Activated T-cell treated with anti-CD3 and anti-CD28 coated beads for 4 hours (primary cell): ENCODE measurements at regions not wholly inside any gene's neighbourhood (a gene's known extent, or its start where the extent isn't known, plus 50 kb on each side); places are given as distances from the start of the nearest gene placed in this dataset.

Source experiments
- DNase-seq: peaks from one replicate; pipeline ENCODE4 v3.0.0-alpha.2; 2020

DNA sequence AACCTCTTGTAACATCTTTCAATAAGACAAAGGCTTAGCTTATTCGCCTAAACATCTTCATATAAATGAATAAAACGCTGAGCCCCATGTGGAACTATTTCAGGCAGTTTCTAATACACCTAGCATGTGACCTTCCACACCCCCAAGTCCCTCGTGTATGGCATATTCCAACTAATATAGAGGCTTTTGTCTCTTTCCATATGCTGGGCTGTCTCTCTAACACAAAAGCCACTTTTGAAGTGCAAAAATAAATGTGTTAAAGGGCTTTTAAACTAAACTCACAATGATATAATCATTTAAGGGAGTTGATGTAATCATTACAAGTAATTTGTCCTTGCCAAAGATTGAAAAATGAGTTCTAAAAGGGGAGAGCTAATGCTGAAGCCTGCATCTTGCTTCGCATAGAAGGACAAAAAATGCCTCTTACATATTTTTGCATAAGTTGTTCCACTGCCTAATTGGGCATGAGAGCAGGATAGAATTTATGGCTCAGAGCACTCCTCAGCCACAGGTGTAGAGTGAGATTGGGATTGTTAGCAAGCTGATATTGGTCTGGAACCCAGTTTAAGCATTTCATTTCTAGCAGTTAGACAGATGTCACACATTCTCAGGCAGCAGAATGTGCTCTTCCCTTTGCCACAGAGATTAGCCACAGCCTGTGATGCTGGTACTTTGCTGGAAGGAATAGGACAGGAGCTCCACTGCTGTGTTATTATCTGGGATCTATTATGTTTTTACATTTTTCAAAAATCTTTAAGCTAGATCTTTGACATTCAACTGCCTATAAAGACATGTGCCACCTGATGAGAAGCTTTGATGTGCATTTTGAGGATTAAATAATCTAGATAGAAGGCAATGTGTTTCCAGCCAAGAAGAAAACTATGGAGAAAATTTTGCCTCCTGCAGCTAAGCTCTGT, 1044.4 kb downstream of the ADGRL2 start:
- no peak for DNase-seq

DNA sequence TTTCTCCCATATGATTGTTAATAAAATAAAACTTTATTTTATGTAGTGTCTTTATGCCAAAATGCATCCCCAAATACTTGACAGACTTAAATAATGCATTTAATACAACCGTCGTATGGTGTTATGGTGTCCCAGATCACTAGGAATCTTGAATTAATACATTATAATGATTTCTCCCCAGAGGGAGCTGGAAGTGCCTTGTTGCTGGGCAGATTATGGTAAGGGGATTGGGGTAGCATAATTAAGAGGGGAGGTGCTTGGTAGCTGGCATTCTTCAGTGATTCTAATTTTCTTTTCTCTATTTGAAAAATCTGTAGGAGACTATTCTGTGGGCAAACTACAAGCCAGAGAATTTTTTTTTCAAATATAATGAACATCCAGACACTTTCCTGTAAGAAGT, 1043.7 kb downstream of the ADGRL2 start:
- DNase-seq: no peak

DNA sequence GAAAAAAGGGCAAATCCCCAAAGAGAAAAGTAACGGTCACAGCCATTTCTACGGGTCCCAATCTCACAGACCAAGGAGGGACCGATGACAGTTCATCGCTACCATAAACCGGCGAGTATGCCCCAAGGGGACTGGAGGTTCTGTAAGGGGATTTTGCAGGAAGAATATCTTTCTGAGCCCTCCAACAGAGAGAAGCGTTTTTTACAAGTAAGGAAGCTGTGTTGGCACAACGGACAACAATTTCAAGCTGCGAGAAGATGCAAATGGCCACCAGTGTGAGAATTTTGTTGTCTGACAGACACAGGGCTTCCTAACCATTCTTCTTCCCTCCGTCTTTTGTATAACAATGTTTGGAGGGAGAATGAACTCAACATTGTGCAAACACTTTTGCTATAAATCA, 1043.1 kb downstream of the ADGRL2 start:
- no peak for DNase-seq

DNA sequence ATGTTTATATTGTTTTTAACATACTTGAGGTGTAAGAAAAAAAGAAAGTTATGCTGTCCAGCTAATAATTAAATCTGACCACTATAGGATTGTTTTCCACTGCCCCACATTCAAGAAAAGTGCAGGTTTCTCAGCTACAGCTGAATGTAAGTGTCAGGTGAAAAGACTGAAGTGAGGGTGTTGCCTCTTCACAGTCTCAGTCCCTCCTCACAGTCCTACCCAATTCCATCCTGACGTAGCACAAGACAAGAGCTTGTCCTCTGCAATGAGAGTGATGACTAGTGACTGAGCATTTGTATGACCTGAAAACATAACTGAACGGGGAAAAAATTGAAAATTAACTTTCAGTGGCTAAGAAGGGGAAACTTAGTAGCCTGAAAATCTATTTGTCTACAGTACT, 1039.5 kb downstream of the ADGRL2 start:
- no peak for DNase-seq

DNA sequence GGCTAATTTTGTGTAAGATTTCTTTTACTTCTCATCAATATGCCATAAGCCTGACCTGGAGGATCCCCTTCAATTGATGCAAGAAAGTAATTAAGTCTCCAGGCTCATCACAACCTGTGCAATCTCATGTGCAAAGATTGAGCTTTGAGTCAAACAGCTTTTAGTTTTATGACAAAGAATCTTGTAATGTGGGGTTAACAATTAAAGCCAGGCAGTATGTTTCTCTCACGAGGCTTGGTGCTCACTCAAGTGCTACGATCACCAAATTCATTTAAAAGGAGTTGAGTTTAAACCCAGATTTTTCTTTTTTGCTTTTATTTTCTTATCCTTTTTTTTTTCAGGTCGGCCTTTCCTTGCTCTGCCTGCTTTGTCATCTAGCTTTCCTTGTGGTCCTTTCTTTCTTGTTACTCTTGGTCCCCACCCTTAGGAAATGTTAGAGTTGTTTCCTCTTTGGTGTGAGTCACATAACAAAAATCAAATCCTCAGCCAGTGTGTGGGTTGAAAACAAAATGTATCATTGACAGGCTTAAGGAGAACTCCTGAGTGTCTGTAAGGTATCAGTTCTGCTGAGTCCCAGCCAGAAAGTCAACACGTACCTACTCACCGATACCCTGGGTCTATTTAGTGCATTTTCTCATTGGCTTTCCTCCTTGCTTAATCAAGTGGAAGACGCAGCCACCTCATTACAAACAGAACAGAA, 1037.2 kb downstream of the ADGRL2 start:
- DNase-seq: no peak

DNA sequence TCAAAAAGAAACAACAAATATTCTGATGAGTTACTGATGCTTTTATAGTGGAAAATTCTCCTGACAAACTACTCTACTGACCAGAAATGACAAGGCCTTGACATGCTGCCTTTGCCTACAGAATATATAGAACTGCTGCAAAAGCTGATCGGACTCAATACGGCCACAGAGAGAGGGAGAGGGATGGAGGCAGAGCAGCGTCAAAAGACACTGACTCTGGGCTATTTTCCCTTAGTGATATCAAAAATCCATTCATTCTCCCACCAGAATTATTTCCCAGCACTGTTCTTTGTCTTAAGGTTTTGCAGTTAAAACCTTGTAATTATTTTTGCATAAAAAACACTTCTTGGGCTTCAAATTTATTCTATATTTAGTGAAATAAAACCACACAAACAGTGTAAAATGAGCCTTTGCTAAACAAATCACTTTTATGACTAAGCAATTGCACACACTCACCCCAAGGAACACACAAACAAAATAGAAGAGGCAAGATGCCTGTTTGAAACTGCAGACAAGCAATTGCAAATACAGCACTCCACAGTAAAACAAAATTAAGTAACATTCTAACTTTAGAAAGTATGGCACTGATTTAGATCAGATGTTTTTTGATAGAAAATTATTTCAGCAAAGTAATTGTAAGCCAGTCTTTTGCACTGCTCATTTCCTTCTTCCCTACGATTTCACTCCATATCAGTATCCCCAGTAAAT, 1036.4 kb downstream of the ADGRL2 start:
- no peak for DNase-seq

DNA sequence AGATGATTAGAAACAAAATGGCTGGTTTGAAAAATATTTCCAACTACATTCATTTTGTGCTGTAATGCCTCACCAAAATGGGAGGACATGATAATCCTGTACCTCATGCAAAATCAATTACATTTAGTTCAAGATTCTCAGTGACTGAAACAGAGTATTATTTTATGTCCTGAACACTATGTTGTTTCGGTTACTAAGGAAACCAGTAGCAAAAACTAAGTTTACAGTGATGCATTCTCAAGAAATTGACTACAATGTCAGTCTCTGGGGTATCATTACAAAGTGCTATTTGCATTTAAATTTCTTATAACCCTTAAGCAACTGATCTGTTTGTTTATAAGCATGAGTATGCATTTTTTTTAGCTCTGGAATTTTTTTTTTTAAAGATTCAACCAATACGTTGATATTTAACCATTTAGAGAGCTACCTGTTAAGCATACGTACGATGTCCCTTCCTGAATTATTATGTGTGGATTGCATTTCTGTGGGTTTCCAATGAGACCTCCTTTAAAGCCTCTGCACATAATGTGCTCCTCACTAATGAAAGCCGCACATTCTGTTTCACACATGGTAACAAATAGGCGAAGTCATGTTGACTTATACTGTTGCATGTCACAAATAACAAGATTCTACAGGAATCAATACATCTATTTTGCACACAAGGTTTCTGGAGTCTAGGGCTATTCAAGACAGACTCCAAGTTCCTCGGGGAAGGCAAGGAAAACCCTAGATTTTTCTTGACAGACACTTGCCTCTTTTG, 1035.7 kb downstream of the ADGRL2 start:
- DNase-seq: no peak

DNA sequence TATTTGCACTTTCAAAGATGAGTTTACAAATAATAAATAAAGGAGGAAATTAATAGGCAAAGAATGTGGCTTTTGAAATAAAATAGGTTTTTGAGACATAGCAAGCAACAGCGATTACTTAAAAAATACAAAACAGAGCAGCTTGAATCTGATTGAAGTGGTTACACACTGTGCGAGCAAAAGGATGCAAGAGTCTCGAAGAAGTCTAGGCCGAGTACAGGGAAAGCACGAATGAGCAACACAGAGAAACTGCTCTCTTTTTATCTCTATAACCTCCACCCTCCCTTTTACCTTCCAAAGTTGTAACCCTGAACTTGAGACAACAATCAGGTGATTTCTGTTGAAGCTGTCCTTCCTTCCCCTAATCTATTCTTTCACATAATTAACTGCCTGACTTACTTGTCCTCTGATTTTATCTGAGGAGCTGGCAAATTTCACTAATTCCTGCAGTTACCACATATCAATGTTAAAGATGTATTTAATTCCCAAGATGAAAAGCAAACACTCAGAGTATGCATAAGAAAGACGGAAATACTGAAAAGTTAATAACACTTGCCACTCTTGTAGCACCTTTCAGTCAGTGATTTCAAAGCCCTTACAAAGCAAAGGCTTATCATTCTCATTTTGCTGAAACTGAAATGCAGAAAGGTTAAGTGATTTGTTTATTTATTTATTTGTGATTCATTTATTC, 1030.1 kb downstream of the ADGRL2 start:
- DNase-seq: no peak

DNA sequence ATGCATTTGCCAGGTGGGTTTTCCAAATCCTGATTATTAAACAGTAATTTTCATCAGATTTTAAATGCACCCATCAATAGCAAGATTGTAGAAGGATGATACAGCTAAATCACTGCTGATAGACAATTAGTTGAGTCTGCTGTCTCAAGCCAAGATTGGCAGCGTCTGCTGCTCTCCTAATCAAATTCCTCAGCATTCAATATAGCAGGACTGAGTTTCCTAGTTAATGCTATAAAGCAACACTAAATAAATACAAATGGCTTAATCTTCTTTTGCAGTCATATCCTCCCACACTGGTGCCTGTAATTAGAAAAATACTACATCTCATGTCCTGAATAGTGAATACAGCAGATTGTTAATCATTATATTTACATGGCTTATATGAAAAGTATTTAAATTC, 1028.8 kb downstream of the ADGRL2 start:
- no peak for DNase-seq

DNA sequence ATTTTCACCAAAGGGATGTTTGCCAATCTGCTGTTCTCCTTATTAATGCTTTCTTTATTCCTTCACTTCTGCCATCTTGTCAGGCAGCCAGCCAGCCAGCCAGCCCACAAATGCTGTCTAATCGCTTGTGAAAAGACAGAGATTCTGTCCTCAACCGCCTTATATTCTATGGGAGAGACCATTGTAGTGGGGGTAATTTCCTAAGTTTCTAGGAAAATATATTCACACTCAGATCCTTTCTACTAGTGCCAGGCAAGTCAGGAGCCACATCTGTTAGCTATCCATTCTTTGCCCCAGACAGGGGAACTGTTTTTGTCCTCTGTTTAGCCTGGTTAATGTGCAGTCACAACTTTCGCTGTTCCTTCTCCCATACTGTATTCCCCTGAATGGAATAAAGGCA, 1023.1 kb downstream of the ADGRL2 start:
- no peak for DNase-seq

DNA sequence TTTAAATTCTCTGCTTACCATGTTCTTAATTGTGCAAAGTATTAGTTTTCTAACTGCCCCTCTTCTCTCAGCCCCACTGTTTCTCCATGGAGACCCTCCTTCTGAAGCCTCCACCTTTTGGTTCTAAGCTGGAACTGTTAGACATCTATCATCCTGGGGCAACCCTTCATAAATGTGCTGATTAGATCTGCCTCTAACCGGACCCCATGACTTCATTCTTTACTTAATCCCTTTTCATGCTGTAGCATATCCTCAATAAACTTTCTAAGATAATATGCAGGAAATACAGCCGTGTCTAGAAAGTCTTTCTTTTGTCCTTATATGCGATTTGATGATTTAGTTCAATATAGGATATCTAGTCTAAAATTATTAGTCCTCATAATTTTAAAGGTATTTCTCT, 1020.1 kb downstream of the ADGRL2 start:
- DNase-seq: no peak

DNA sequence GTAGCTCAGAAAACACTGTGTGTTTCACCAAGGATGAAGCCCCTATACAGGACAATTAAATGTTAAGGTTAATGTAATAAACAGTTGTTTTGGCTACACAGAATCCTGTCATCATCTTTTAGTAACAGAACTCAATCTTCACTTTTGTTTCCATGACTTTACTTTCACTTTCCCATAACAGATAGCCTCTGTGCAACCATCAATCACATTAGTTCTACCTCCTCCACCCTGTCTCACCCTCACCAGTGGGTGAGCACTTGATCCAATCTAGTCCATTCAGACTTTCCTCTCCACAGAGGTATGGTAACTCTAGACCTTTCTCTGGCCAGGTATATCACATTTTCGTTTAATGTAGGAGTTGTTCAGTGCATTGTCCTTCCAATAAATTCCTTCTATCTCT, 1018.5 kb downstream of the ADGRL2 start:
- no peak for DNase-seq

DNA sequence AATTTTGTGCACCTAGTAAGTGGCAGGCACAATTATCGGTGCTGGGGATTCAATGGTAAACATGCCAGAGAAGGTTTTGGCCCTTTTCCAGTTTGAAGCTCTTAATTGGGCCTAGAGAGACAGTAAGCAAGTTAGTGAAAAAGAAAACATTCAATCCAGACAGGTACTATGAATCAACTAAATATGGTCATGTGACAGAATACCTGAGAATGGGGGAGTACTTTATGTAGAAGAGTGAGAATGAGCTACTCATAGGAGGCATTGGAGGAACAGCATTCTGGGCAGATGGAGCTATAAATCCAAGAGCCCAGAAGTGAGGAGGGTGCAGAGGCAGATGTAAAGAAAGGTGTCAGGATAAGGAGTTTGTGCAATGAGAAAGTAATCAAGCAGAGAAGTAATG, 1017.9 kb downstream of the ADGRL2 start:
- DNase-seq: no peak

DNA sequence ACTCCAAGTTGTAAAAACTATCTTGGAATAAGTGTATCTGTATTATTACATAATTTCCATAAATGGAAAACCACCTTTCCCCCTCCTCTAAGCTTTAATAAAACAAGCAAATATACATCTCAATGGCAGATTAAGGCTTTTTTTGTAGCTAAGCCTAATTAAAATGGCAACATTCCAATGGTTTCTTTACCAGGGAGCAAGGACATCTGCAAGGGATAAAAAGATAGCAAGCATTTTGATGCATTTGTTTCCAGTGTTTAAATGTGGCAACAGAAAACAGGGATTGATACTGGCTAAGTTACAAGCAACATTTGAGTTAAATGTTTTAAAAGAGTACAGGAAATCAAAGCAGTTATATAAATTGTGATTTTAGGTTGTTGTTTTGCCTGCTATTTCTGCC, 1012.7 kb downstream of the ADGRL2 start:
- DNase-seq: no peak

DNA sequence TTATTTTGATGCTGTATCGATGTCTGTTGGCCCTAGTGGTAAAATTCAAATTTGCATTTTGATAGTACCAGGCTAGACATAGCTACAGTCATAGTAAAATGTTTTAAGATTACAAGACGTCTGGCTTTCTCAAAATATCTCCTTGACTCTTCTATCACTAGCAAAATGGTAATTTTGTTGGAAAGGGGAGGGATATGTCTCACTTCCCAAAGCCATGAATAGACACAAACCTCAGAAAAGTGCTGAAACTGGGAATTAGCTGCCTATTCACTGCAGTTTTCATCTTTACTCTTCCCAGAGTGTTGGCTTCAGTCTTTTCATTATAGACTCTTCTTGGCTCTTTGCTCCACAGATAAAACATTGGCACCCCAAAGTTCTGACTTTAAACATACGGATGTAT, 1009.9 kb downstream of the ADGRL2 start:
- no peak for DNase-seq

DNA sequence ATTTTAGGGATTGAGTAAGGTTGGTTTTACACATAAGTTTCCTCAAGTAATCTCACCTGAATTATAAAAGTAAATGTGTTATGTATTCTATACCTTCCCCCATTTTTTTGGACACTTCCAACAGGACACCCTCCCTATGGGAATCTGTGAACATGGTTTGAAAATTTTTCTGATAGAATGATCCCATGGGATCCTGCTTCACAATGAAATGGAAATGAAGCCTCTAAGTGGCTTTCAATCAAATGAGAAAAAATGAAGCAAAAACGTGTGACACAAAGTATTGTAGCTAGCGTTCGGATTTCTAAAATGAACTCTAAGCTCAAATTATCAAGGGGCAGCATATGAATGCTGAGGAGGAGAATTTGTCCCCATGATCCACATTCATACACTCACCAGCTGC, 1006.8 kb downstream of the ADGRL2 start:
- no peak for DNase-seq

DNA sequence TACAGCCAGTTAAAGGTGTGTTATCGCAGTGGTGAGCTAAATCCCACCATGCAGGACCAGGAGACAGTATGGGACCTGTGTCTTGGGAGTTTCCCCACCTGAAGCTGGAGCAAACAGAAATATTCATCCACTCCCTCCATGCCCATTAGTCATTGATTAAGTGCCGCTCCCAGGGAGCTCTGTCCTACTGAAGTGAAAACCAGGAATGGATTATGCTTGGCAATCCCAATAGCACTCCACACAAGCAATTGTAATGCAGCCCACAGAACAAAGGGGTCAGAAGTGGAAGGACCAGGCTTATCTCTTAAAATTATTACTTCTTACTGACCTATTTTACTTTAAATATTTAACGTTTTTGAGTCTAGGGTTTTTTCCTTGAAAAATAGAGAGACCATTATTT, 1005.4 kb downstream of the ADGRL2 start:
- DNase-seq: no peak

DNA sequence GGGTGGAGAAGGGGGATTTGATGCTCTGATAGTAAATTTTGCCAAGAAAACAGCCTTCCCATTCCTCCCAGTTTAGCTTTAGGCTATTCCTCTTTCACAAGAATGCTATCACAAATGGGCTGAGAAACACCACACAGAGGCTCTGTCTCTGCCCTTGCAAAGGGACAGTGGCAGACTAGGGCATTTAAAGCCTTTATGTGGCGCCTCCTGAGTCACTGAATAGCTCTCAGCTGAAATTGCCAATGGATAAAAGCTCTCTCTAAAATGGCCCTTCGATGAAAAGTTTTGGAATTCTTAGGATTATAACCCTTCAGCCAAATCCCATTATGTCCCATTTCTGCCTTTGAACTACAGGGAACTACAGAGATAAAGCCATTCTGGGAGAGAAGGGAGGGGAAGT, 1000.4 kb downstream of the ADGRL2 start:
- no peak for DNase-seq

DNA sequence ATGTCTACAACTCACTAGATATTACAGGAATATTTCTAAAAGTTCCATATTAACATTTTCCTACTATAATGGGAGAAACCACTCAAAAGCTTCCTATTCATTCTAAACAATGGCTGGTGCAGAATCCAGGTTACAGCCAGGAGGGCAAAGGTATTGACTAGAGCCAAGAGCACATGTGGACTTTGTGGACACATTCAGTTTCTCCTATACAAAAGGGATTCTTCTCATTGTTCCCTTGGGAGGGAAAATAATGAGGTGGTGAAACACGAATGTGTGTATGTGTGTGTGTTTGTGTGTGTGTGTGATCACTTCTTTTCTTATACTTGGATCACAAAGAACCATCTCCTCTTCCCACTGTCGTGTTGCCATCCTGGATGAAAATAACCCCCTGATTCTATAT, 1000.0 kb downstream of the ADGRL2 start:
- no peak for DNase-seq

DNA sequence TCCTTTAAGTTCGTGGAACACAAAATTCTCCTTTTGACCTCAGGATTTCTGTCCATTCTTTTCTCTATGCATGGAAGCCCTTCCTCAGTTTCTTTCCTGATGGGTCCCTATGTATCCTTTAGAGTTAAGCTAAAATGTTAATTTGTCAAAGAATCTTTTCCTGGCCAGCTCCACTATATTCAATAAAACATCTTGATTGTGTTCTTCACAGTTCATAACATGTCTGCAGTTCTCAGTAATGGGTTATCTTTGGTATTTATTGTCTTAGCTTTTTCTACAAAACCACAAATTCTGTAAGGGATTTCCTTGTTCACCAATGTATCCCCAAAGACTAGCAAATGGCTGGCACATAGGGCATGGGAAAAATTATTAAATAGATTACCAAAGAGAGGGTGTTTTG, 998.5 kb downstream of the ADGRL2 start:
- DNase-seq: no peak

DNA sequence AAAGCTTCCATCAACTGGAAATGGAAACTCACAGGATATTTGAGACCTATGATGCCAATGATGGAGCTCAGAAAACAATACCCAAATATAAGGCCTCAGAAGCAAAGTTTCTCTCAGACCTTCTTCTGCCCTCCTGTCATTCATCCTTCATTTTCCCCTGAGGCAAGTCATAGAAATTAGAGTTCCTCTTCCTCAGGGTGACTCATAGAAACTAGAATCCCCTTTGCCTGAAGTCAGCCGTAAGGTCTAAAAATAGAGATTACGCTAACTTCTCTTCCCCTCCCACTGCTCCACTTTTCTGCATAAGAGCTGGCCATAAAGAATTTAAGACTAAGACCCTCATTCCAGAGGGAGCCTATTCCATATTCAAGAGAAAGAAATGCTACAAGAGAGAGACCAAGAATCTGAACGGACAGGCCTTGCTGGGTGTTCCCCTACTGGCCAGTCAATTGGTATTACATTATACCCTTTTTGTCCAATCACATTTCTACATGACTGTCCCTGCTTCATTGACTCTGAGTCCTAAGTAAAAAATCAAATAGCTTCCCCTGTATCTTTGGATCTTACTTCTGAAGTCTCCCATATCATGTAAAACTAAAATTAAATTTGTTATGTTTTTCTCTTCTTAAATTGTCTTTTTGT, 994.9 kb downstream of the ADGRL2 start:
- DNase-seq: no peak

DNA sequence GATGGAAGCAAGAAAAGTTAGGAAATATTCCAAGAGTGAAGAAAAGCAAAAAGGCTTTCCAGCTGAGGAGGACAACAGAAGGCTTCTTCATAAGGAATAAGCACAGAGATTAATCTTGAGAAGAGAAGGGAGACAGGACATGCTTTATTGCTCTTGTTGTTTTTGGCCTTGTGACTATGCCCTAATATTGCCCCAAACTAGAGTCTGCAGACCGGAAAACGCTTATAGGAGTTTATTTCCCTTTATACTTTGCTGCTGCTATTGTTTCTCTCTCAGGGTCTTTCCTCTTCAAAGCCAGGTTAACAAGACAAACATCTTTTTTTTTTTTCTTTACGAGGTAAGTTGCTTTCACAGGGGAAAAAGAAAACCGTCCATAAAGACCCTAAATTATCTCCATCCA, 991.4 kb downstream of the ADGRL2 start:
- no peak for DNase-seq
